GM20000 (cell line): ENCODE measurements at regions not wholly inside any gene's neighbourhood (a gene's known extent, or its start where the extent isn't known, plus 50 kb on each side); places are given as distances from the start of the nearest gene placed in this dataset.

Source experiments
- DNase-seq: peaks from one replicate; pipeline ENCODE4 v3.0.0; 2012; ENCODE audit warnings: low spot score
- TF ChIP-seq, protein P1 (sequence below): IDR thresholded peaks from 2 replicates; pipeline ENCODE4 v1.5.1; 2012; ENCODE audit warnings: mild to moderate bottlenecking, control low read depth; ENCODE audit errors: extremely low read depth, missing control alignments

- TF ChIP-seq, protein P1, sequence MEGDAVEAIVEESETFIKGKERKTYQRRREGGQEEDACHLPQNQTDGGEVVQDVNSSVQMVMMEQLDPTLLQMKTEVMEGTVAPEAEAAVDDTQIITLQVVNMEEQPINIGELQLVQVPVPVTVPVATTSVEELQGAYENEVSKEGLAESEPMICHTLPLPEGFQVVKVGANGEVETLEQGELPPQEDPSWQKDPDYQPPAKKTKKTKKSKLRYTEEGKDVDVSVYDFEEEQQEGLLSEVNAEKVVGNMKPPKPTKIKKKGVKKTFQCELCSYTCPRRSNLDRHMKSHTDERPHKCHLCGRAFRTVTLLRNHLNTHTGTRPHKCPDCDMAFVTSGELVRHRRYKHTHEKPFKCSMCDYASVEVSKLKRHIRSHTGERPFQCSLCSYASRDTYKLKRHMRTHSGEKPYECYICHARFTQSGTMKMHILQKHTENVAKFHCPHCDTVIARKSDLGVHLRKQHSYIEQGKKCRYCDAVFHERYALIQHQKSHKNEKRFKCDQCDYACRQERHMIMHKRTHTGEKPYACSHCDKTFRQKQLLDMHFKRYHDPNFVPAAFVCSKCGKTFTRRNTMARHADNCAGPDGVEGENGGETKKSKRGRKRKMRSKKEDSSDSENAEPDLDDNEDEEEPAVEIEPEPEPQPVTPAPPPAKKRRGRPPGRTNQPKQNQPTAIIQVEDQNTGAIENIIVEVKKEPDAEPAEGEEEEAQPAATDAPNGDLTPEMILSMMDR = no peak
- DNase-seq = no peak
These were observed 822.1 kb upstream of the FLRT2 start for GRCh38 chr14:84707830-84708229.

- DNase-seq = no peak
- TF ChIP-seq, protein P1 = no peak
These were observed 821.1 kb upstream of the FLRT2 start for GRCh38 chr14:84708865-84709264.

- TF ChIP-seq, protein P1 = no peak
- DNase-seq = no peak
These were observed 803.5 kb upstream of the FLRT2 start for GRCh38 chr14:84726471-84726870.

- DNase-seq = no peak
- TF ChIP-seq, protein P1 = no peak
These were observed 780.6 kb upstream of the FLRT2 start for GRCh38 chr14:84749191-84749955.

- no peak for DNase-seq
- TF ChIP-seq, protein P1 = no peak
These were observed 779.7 kb upstream of the FLRT2 start for GRCh38 chr14:84750284-84750683.

GRCh38 chr14:84750763-84751554 lies 779.0 kb upstream of the FLRT2 start:
- DNase-seq = no peak
- TF ChIP-seq, protein P1 = no peak

GRCh38 chr14:84751745-84752144 lies 778.2 kb upstream of the FLRT2 start:
- DNase-seq = no peak

More at GRCh38 chr14:84751745-84752144, 778.2 kb upstream of the FLRT2 start:
- TF ChIP-seq, protein P1 = no peak
